ENCODE measurements at regions not wholly inside any gene's neighbourhood (a gene's known extent, or its start where the extent isn't known, plus 50 kb on each side); places are given as distances from the start of the nearest gene placed in this dataset.

- peaks cover 13% of the 10 kb centered on the region for H3K27me3 Mint-ChIP-seq
- DNase-seq (ENCODE audit: low spot score in 2 of 2) (no peak), ATAC-seq (ENCODE audit: low read depth) (no peak)
- no peak overlapping the region for H3K27ac Mint-ChIP-seq
- no peaks in the 10 kb centered on the region for H3K36me3 Mint-ChIP-seq
- no peak overlapping the region for H3K4me3 Mint-ChIP-seq
- no peaks in the 10 kb centered on the region for H3K4me1 Mint-ChIP-seq
- H3K9me3 Mint-ChIP-seq, result no peaks in the 10 kb centered on the region
Measured at GRCh38 chr3:69542089-69542804, 156.4 kb upstream of the FRMD4B start.

GRCh38 chr3:69541711-69542088 is 155.8 kb upstream of the FRMD4B start:
- H3K4me1 Mint-ChIP-seq, result no peaks in the 10 kb centered on the region
- ATAC-seq (ENCODE audit: low read depth) (no peak), DNase-seq (ENCODE audit: low spot score in 2 of 2) (no peak)
- no peak overlapping the region for H3K27ac Mint-ChIP-seq
- no peak overlapping the region for H3K4me3 Mint-ChIP-seq
- H3K9me3 Mint-ChIP-seq, result no peaks in the 10 kb centered on the region
- peaks cover 13% of the 10 kb centered on the region for H3K27me3 Mint-ChIP-seq
- H3K36me3 Mint-ChIP-seq, result no peaks in the 10 kb centered on the region

GRCh38 chr3:69540706-69541581 is 155.1 kb upstream of the FRMD4B start:
- Mint-ChIP-seq H3K4me3 (no peak overlapping the region), H3K4me1 (no peaks in the 10 kb centered on the region), H3K27me3 (peaks cover 13% of the 10 kb centered on the region), H3K9me3 (no peaks in the 10 kb centered on the region), H3K36me3 (no peaks in the 10 kb centered on the region), H3K27ac (no peak overlapping the region)
- ATAC-seq (ENCODE audit: low read depth) (no peak), DNase-seq (ENCODE audit: low spot score in 2 of 2) (no peak)

DNA sequence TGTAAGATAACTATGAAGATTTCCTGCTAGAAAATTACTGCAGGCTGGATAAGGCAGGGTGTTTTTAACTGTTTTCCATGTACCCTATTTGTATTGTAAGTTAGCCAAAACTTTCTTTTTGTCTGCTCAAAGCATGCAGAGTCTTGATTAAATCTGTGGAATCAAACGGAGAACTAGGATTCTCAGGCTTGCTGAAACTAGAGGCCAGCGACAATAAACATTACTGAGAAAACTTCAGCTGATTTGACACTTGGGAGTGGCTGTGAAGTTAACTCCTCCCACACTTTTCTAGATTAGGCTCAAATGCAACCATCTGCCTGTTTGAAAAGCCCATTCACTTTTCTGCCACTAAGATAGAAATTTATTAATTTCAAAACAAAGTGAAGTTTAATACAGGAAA is 153.2 kb upstream of the FRMD4B start:
- H3K36me3 Mint-ChIP-seq, result no peaks in the 10 kb centered on the region
- no peaks in the 10 kb centered on the region for H3K4me1 Mint-ChIP-seq
- no peak for DNase-seq (ENCODE audit: low spot score in 2 of 2)
- ATAC-seq (ENCODE audit: low read depth), result no peak
- no peak overlapping the region for H3K4me3 Mint-ChIP-seq
- no peaks in the 10 kb centered on the region for H3K9me3 Mint-ChIP-seq
- no peak overlapping the region for H3K27ac Mint-ChIP-seq
- H3K27me3 Mint-ChIP-seq, result peaks cover 13% of the 10 kb centered on the region

DNA sequence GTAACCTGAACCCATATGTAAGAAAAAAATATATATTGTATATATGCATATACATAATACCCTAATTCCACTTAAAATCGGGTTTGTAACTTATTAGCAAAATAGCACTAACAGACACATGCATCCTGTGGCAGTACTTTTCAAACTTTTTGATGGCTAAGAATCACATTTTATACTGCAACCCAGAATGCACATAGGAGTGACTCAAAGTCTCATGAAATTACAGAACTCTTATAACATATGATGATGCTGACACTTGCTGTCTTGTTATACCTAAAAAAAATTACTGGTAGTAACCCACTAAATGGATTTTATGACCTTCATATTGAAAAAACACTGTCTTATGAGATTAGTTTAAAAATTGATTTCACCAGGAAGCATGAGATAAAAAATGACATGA is 152.4 kb upstream of the FRMD4B start:
- Mint-ChIP-seq H3K36me3 (no peaks in the 10 kb centered on the region), H3K9me3 (no peaks in the 10 kb centered on the region), H3K4me1 (no peaks in the 10 kb centered on the region), H3K27ac (no peak overlapping the region), H3K27me3 (peaks cover 11% of the 10 kb centered on the region), H3K4me3 (no peak overlapping the region)
- ATAC-seq (ENCODE audit: low read depth) (no peak), DNase-seq (ENCODE audit: low spot score in 2 of 2) (no peak)

DNA sequence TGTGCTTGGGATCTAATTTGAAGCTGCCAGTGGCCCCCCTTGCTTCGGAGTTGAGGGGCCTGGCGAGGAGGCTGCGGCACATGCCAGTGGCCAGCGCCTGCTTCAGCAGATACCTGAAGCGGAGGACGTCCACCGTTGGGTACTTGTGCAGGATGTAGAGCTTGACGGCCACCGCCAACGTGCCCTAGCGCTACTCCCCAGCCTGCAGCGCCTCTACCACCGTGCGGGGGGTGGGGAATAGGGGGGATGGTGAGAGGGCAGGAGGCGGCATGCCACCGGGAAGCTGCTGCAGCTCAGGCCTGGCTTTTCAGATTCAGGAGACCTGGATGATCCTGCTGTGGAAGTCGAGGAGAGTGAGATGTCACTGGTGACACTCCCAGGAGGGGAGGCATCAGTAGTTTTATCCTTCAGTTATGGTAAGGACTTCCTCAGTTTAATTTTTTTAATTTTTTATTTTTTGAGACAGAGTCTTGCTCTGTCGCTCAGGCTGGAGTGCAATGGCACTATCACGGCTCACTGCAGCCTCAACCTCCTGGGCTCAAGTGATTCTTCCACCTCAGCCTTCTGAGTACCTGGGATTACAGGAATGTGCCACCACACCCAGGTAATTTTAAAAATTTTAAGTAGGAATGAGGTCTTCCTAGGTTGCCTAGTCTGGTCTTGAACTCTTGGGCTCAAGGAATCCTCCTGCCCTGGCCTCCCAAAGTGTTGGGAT is 150.6 kb upstream of the FRMD4B start:
- no peak overlapping the region for H3K4me3 Mint-ChIP-seq
- no peak overlapping the region for H3K27ac Mint-ChIP-seq
- peaks cover 9% of the 10 kb centered on the region for H3K27me3 Mint-ChIP-seq
- H3K4me1 Mint-ChIP-seq, result no peaks in the 10 kb centered on the region
- no peak for ATAC-seq (ENCODE audit: low read depth)
- H3K36me3 Mint-ChIP-seq, result no peaks in the 10 kb centered on the region
- DNase-seq (ENCODE audit: low spot score in 2 of 2), result no peak
- H3K9me3 Mint-ChIP-seq, result no peaks in the 10 kb centered on the region

- no peaks in the 10 kb centered on the region for H3K36me3 Mint-ChIP-seq
- ATAC-seq (ENCODE audit: low read depth), result no peak
- no peaks in the 10 kb centered on the region for H3K4me1 Mint-ChIP-seq
- no peaks in the 10 kb centered on the region for H3K9me3 Mint-ChIP-seq
- no peak for DNase-seq (ENCODE audit: low spot score in 2 of 2)
- H3K4me3 Mint-ChIP-seq, result no peak overlapping the region
- H3K27ac Mint-ChIP-seq, result no peak overlapping the region
- H3K27me3 Mint-ChIP-seq, result peaks cover 7% of the 10 kb centered on the region
Measured at GRCh38 chr3:69535613-69536012, 149.7 kb upstream of the FRMD4B start.

DNA sequence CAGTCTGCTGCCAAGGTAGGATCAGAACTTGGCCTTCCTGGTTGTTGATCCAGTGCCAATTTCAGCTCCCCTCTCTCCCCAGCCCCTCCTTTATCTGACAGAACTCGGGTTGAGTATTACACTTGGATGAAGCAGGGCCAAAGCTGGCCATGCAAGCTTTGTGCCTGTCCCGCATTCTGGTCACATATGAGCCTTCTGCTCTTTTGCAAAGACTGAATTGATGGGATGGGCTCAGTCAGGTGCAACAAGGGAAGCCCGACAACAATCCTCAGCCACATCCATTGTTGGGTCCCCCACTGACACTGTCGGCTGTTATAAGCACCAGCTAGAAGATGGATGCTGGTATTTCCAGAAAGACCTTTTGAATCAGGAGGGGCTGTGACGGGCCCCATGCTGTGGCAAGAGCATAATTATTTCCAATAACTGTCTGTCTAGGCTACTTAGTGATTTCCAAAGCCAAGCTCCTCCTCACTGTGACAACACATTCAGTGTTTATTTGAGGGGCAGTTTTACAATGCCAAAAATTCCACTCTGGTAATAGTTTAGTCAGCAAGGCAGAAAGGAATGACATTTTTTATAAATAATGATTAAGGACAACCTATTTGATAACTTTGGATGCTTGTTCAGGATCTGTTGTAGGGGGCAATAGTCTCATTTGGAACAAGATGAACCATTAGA is 146.8 kb upstream of the FRMD4B start:
- Mint-ChIP-seq H3K27me3 (no peaks in the 10 kb centered on the region), H3K36me3 (no peaks in the 10 kb centered on the region), H3K4me3 (no peak overlapping the region), H3K27ac (no peak overlapping the region), H3K9me3 (peaks cover 4% of the 10 kb centered on the region), H3K4me1 (no peaks in the 10 kb centered on the region)
- no peak for DNase-seq (ENCODE audit: low spot score in 2 of 2)
- ATAC-seq (ENCODE audit: low read depth), result no peak

- ATAC-seq (ENCODE audit: low read depth) (no peak), DNase-seq (ENCODE audit: low spot score in 2 of 2) (no peak)
- H3K9me3 Mint-ChIP-seq, result peaks cover 4% of the 10 kb centered on the region
- no peaks in the 10 kb centered on the region for H3K4me1 Mint-ChIP-seq
- no peaks in the 10 kb centered on the region for H3K27me3 Mint-ChIP-seq
- H3K36me3 Mint-ChIP-seq, result no peaks in the 10 kb centered on the region
- H3K27ac Mint-ChIP-seq, result no peak overlapping the region
- no peak overlapping the region for H3K4me3 Mint-ChIP-seq
Measured at GRCh38 chr3:69531576-69532546, 146.0 kb upstream of the FRMD4B start.

DNA sequence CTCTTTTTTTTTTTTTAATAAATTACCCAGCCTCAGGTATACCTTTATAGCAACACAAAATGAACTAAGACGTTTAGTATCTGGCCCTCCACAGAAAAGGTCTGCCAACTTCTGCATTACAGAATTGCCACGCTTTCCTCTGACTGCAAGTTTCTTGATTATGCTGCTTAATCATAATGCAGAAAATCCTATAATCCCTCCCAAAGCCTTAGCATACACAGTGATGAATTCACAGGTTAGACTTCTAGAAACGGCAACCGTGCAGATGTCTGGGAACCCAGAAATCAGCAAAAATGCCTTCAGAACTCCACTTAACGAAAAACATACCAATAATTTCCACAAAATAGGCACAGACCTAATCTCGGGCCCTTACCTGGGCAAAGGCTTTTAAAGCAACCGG is 144.7 kb upstream of the FRMD4B start:
- DNase-seq (ENCODE audit: low spot score in 2 of 2) (no peak), ATAC-seq (ENCODE audit: low read depth) (no peak)
- H3K4me3 Mint-ChIP-seq, result no peak overlapping the region
- no peaks in the 10 kb centered on the region for H3K27me3 Mint-ChIP-seq
- H3K36me3 Mint-ChIP-seq, result no peaks in the 10 kb centered on the region
- H3K27ac Mint-ChIP-seq, result no peak overlapping the region
- peaks cover 4% of the 10 kb centered on the region for H3K9me3 Mint-ChIP-seq
- no peaks in the 10 kb centered on the region for H3K4me1 Mint-ChIP-seq

GRCh38 chr3:69527498-69527897 is 141.6 kb upstream of the FRMD4B start:
- Mint-ChIP-seq H3K4me1 (no peaks in the 10 kb centered on the region), H3K27ac (no peak overlapping the region), H3K27me3 (no peaks in the 10 kb centered on the region), H3K9me3 (peaks cover 4% of the 10 kb centered on the region), H3K36me3 (peaks cover 1% of the 10 kb centered on the region), H3K4me3 (no peak overlapping the region)
- no peak for DNase-seq (ENCODE audit: low spot score in 2 of 2)
- no peak for ATAC-seq (ENCODE audit: low read depth)

DNA sequence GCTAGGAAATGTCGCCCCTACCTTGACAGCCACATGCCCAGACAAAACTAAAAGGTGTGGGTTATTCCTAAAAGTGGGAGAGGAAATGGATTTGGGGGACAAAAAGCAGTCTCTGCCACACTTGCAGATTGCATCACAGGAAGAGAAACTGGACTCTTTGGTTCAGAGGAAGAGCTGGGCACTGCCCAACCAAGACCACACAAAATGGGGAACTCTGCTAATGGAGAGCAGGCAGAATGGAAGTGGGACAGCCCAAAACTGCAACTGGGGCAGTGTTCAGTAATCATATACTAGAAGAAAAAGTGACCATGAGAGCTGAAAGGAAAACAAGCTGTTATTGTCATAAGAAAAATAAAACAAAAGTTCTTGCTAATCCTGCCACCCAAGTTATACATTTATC is 138.9 kb upstream of the FRMD4B start:
- no peaks in the 10 kb centered on the region for H3K4me1 Mint-ChIP-seq
- no peak overlapping the region for H3K4me3 Mint-ChIP-seq

GRCh38 chr3:69521286-69521685 is 135.4 kb upstream of the FRMD4B start:
- ATAC-seq (ENCODE audit: low read depth), result no peak
- H3K36me3 Mint-ChIP-seq, result peaks cover 1% of the 10 kb centered on the region
- DNase-seq (ENCODE audit: low spot score in 2 of 2), result no peak
- H3K27me3 Mint-ChIP-seq, result no peaks in the 10 kb centered on the region
- H3K9me3 Mint-ChIP-seq, result peaks cover 4% of the 10 kb centered on the region
- no peak overlapping the region for H3K27ac Mint-ChIP-seq
- H3K4me3 Mint-ChIP-seq, result no peak overlapping the region
- no peaks in the 10 kb centered on the region for H3K4me1 Mint-ChIP-seq

More for the DNA sequence above, 138.9 kb upstream of the FRMD4B start:
- ATAC-seq (ENCODE audit: low read depth), result no peak
- no peak for DNase-seq (ENCODE audit: low spot score in 2 of 2)
- Mint-ChIP-seq H3K9me3 (peaks cover 6% of the 10 kb centered on the region), H3K36me3 (peaks cover 1% of the 10 kb centered on the region), H3K27ac (no peak overlapping the region), H3K27me3 (no peaks in the 10 kb centered on the region)
